ENCODE measurements at regions not wholly inside any gene's neighbourhood (a gene's known extent, or its start where the extent isn't known, plus 50 kb on each side); places are given as distances from the start of the nearest gene placed in this dataset.

GRCh38 chr9:12305211-12305610 is 388.0 kb upstream of the TYRP1 start:
- TF ChIP-seq CTCF (IDR thresholded peaks at IDR 0.05): no peak
- TF ChIP-seq POLR2A (IDR thresholded peaks at IDR 0.05): no peak
